Fibroblast of lung (primary cell): ENCODE measurements at regions not wholly inside any gene's neighbourhood (a gene's known extent, or its start where the extent isn't known, plus 50 kb on each side); places are given as distances from the start of the nearest gene placed in this dataset.
"Not testable (repeated sequence)": the region's sequence is repeated elsewhere in the genome, so short reads cannot be mapped to it uniquely, and the experiment has no call there.

ENCODE experiments used
- DNase-seq, 2 donors: peaks; one replicate each; pipeline versions ENCODE4 v3.0.0 to v3.0.0-alpha.2; 2010; ENCODE audit warnings: low read depth in 2 of 2
- H2AFZ ChIP-seq: 2 replicates; pipeline ENCODE4 v1.5.1; 2012; ENCODE audit warnings: low read length, control low read depth, inconsistent platforms
- H3K27ac ChIP-seq: 2 replicates; pipeline ENCODE4 v1.5.1; 2011; ENCODE audit warnings: low read length, control low read depth; ENCODE audit not compliant: insufficient read depth
- H3K27me3 ChIP-seq: 2 replicates; pipeline ENCODE4 v1.5.1; 2011; ENCODE audit warnings: mild to moderate bottlenecking, low read length; ENCODE audit not compliant: control insufficient read depth, insufficient read depth
- H3K36me3 ChIP-seq: 2 replicates; pipeline ENCODE4 v1.5.1; 2011; ENCODE audit warnings: low read length; ENCODE audit not compliant: control insufficient read depth, insufficient read depth
- H3K4me1 ChIP-seq: 2 replicates; pipeline ENCODE4 v1.5.1; 2011; ENCODE audit warnings: low read length; ENCODE audit not compliant: control insufficient read depth, insufficient read depth; ENCODE audit errors: extremely low read depth
- H3K4me2 ChIP-seq: 2 replicates; pipeline ENCODE4 v1.5.1; 2011; ENCODE audit warnings: low read length, control low read depth; ENCODE audit not compliant: insufficient read depth; ENCODE audit errors: extremely low read depth
- H3K4me3 ChIP-seq, 4 experiments: fragments of 200-600 bp in 1 of 4; sonication (generic) in 1 of 4; replicated peaks in 1 of 4; 2 replicates each; pipeline ENCODE4 v1.5.1; 2011 to 2016; ENCODE audit warnings: low read length in 4 of 4, low read depth in 3 of 4, mild to moderate bottlenecking in 3 of 4, control low read depth in 2 of 4, inconsistent platforms in 1 of 4, mixed read lengths in 1 of 4; ENCODE audit not compliant: insufficient read depth in 1 of 4; ENCODE audit errors: control extremely low read depth in 1 of 4
- H3K79me2 ChIP-seq: 2 replicates; pipeline ENCODE4 v1.5.1; 2012; ENCODE audit warnings: mild to moderate bottlenecking, low read length, inconsistent platforms; ENCODE audit not compliant: control insufficient read depth, insufficient read depth
- H3K9ac ChIP-seq: 2 replicates; pipeline ENCODE4 v1.5.1; 2011; ENCODE audit warnings: mild to moderate bottlenecking, low read length, control low read depth; ENCODE audit not compliant: insufficient read depth
- H3K9me3 ChIP-seq: 2 replicates; pipeline ENCODE4 v1.5.1; 2012; ENCODE audit warnings: low read depth, low read length; ENCODE audit not compliant: control insufficient read depth, insufficient read depth
- H4K20me1 ChIP-seq: 2 replicates; pipeline ENCODE4 v1.5.1; 2011; ENCODE audit warnings: low read length; ENCODE audit not compliant: control insufficient read depth, insufficient read depth; ENCODE audit errors: extremely low read depth
- CTCF ChIP-seq, 2 donors: IDR thresholded peaks in 1 of 2; conservative IDR thresholded peaks in 1 of 2; 1 replicate in 1 of 2; 2 replicates in 1 of 2; pipeline ENCODE4 v1.5.1; 2011 to 2012; ENCODE audit warnings: low read length in 2 of 2, control low read depth in 1 of 2, inconsistent platforms in 1 of 2, low read depth in 1 of 2, mild to moderate bottlenecking in 1 of 2
- EZH2 ChIP-seq: IDR thresholded peaks from 2 replicates; pipeline ENCODE4 v1.5.1; 2012; ENCODE audit warnings: low read length, control low read depth, mild to moderate bottlenecking; ENCODE audit errors: missing control alignments

- TF ChIP-seq EZH2, result no peak
- H3K36me3 ChIP-seq, result no peaks in the 10 kb centered on the region
- H3K9ac ChIP-seq, result no peak overlapping the region
- H2AFZ ChIP-seq, result no peak overlapping the region
- H3K9me3 ChIP-seq, result no peaks in the 10 kb centered on the region
- H3K27ac ChIP-seq, result no peak overlapping the region
- DNase-seq, result no peak
- H3K27me3 ChIP-seq, result no peaks in the 10 kb centered on the region
- H3K4me2 ChIP-seq, result no peak overlapping the region
- H3K4me3 ChIP-seq, result no peak overlapping the region
- H3K79me2 ChIP-seq, result no peaks in the 10 kb centered on the region
- no peaks in the 10 kb centered on the region for H4K20me1 ChIP-seq
- no peaks in the 10 kb centered on the region for H3K4me1 ChIP-seq
These were observed 202.0 kb downstream of the SHQ1 start for GRCh38 chr3:72646263-72646662.

GRCh38 chr3:72643635-72644034 lies 204.6 kb downstream of the SHQ1 start:
- H3K27me3 ChIP-seq, H3K4me3 ChIP-seq: not testable (repeated sequence)

GRCh38 chr3:72641684-72642083 lies 206.6 kb downstream of the SHQ1 start:
- H2AFZ ChIP-seq, result no peak overlapping the region
- no peaks in the 10 kb centered on the region for H3K79me2 ChIP-seq
- no peaks in the 10 kb centered on the region for H3K9me3 ChIP-seq
- no peak overlapping the region for H3K9ac ChIP-seq
- no peak overlapping the region for H3K4me3 ChIP-seq
- no peak overlapping the region for H3K4me2 ChIP-seq
- H3K4me1 ChIP-seq, result no peaks in the 10 kb centered on the region
- no peaks in the 10 kb centered on the region for H3K36me3 ChIP-seq
- TF ChIP-seq EZH2 (no peak), CTCF (conservative IDR thresholded peaks at IDR 0.05 in 1 of 2, IDR thresholded peaks at IDR 0.05 in 1 of 2; ENCODE audit: low read depth in 1 of 2, low read length in 2 of 2) (no peak)
- no peaks in the 10 kb centered on the region for H3K27me3 ChIP-seq
- no peaks in the 10 kb centered on the region for H4K20me1 ChIP-seq
- H3K27ac ChIP-seq, result no peak overlapping the region
- DNase-seq, result no peak

More at GRCh38 chr3:72643635-72644034, 204.6 kb downstream of the SHQ1 start:
- not testable (repeated sequence) for H3K36me3 ChIP-seq, H3K79me2 ChIP-seq, H3K4me2 ChIP-seq, H3K9ac ChIP-seq, H3K4me1 ChIP-seq, H3K27ac ChIP-seq, H3K9me3 ChIP-seq, H2AFZ ChIP-seq, DNase-seq, H4K20me1 ChIP-seq

- H3K9me3 ChIP-seq, result no peaks in the 10 kb centered on the region
These were observed 207.2 kb downstream of the SHQ1 start for GRCh38 chr3:72641072-72641471.

More at GRCh38 chr3:72641072-72641471, 207.2 kb downstream of the SHQ1 start:
- H3K4me2 ChIP-seq, result no peak overlapping the region
- H4K20me1 ChIP-seq, result no peaks in the 10 kb centered on the region
- H3K4me3 ChIP-seq, result no peak overlapping the region
- no peaks in the 10 kb centered on the region for H3K4me1 ChIP-seq
- H3K27ac ChIP-seq, result no peak overlapping the region
- H3K27me3 ChIP-seq, result no peaks in the 10 kb centered on the region
- no peak overlapping the region for H2AFZ ChIP-seq
- no peak for TF ChIP-seq EZH2
- TF ChIP-seq CTCF (conservative IDR thresholded peaks at IDR 0.05 in 1 of 2, IDR thresholded peaks at IDR 0.05 in 1 of 2; ENCODE audit: low read depth in 1 of 2, low read length in 2 of 2), result no peak
- H3K36me3 ChIP-seq, result no peaks in the 10 kb centered on the region
- no peak for DNase-seq
- H3K9ac ChIP-seq, result no peak overlapping the region
- no peaks in the 10 kb centered on the region for H3K79me2 ChIP-seq
